ENCODE measurements at regions not wholly inside any gene's neighbourhood (a gene's known extent, or its start where the extent isn't known, plus 50 kb on each side); places are given as distances from the start of the nearest gene placed in this dataset.

GRCh38 chr5:2278825-2279456 is 396.2 kb upstream of the IRX4 start:
- H3K9ac ChIP-seq (ENCODE audit: low read length): no peak overlapping the region
- H3K36me3 ChIP-seq (ENCODE audit: control insufficient read depth, insufficient read depth, low read length): no peaks in the 10 kb centered on the region
- H3K27ac ChIP-seq (ENCODE audit: low read depth, low read length): no peak overlapping the region
- no peaks in the 10 kb centered on the region for H3K4me1 ChIP-seq (ENCODE audit: control insufficient read depth, insufficient read depth, low read length)
- no peak overlapping the region for H3K4me3 ChIP-seq (ENCODE audit: low read length)
- no peaks in the 10 kb centered on the region for H3K27me3 ChIP-seq (ENCODE audit: control insufficient read depth, insufficient read depth, low read length)

- Histone ChIP-seq H3K36me3 (ENCODE audit: control insufficient read depth, insufficient read depth, low read length) (no peaks in the 10 kb centered on the region), H3K27me3 (ENCODE audit: control insufficient read depth, insufficient read depth, low read length) (no peaks in the 10 kb centered on the region), H3K9ac (ENCODE audit: low read length) (no peak overlapping the region), H3K4me3 (ENCODE audit: low read length) (no peak overlapping the region), H3K27ac (ENCODE audit: low read depth, low read length) (no peak overlapping the region), H3K4me1 (ENCODE audit: control insufficient read depth, insufficient read depth, low read length) (no peaks in the 10 kb centered on the region)
Observed at GRCh38 chr5:2277886-2278285, 395.2 kb upstream of the IRX4 start.

GRCh38 chr5:2276101-2276500 is 393.4 kb upstream of the IRX4 start:
- Histone ChIP-seq H3K4me3 (ENCODE audit: low read length) (no peak overlapping the region), H3K4me1 (ENCODE audit: control insufficient read depth, insufficient read depth, low read length) (no peaks in the 10 kb centered on the region), H3K9ac (ENCODE audit: low read length) (no peak overlapping the region), H3K36me3 (ENCODE audit: control insufficient read depth, insufficient read depth, low read length) (no peaks in the 10 kb centered on the region), H3K27ac (ENCODE audit: low read depth, low read length) (no peak overlapping the region), H3K27me3 (ENCODE audit: control insufficient read depth, insufficient read depth, low read length) (no peaks in the 10 kb centered on the region)

GRCh38 chr5:2272755-2273154 is 390.0 kb upstream of the IRX4 start:
- Histone ChIP-seq H3K4me1 (ENCODE audit: control insufficient read depth, insufficient read depth, low read length) (no peaks in the 10 kb centered on the region), H3K27me3 (ENCODE audit: control insufficient read depth, insufficient read depth, low read length) (no peaks in the 10 kb centered on the region), H3K9ac (ENCODE audit: low read length) (no peak overlapping the region), H3K27ac (ENCODE audit: low read depth, low read length) (no peak overlapping the region), H3K4me3 (ENCODE audit: low read length) (no peak overlapping the region), H3K36me3 (ENCODE audit: control insufficient read depth, insufficient read depth, low read length) (no peaks in the 10 kb centered on the region)

- H3K36me3 ChIP-seq (ENCODE audit: control insufficient read depth, insufficient read depth, low read length): no peaks in the 10 kb centered on the region
- no peaks in the 10 kb centered on the region for H3K4me1 ChIP-seq (ENCODE audit: control insufficient read depth, insufficient read depth, low read length)
- no peaks in the 10 kb centered on the region for H3K27me3 ChIP-seq (ENCODE audit: control insufficient read depth, insufficient read depth, low read length)
- no peak overlapping the region for H3K27ac ChIP-seq (ENCODE audit: low read depth, low read length)
- H3K9ac ChIP-seq (ENCODE audit: low read length): no peak overlapping the region
- H3K4me3 ChIP-seq (ENCODE audit: low read length): no peak overlapping the region
Observed at GRCh38 chr5:2272039-2272438, 389.3 kb upstream of the IRX4 start.

GRCh38 chr5:2271316-2271715 is 388.6 kb upstream of the IRX4 start:
- H3K4me3 ChIP-seq (ENCODE audit: low read length): no peak overlapping the region
- no peaks in the 10 kb centered on the region for H3K4me1 ChIP-seq (ENCODE audit: control insufficient read depth, insufficient read depth, low read length)
- no peaks in the 10 kb centered on the region for H3K27me3 ChIP-seq (ENCODE audit: control insufficient read depth, insufficient read depth, low read length)
- no peak overlapping the region for H3K27ac ChIP-seq (ENCODE audit: low read depth, low read length)
- no peaks in the 10 kb centered on the region for H3K36me3 ChIP-seq (ENCODE audit: control insufficient read depth, insufficient read depth, low read length)
- no peak overlapping the region for H3K9ac ChIP-seq (ENCODE audit: low read length)

GRCh38 chr5:2270467-2270866 is 387.7 kb upstream of the IRX4 start:
- Histone ChIP-seq H3K27me3 (ENCODE audit: control insufficient read depth, insufficient read depth, low read length) (no peaks in the 10 kb centered on the region), H3K36me3 (ENCODE audit: control insufficient read depth, insufficient read depth, low read length) (no peaks in the 10 kb centered on the region), H3K4me1 (ENCODE audit: control insufficient read depth, insufficient read depth, low read length) (no peaks in the 10 kb centered on the region), H3K9ac (ENCODE audit: low read length) (no peak overlapping the region), H3K4me3 (ENCODE audit: low read length) (no peak overlapping the region), H3K27ac (ENCODE audit: low read depth, low read length) (no peak overlapping the region)

- H3K4me3 ChIP-seq (ENCODE audit: low read length): no peak overlapping the region
- H3K4me1 ChIP-seq (ENCODE audit: control insufficient read depth, insufficient read depth, low read length): no peaks in the 10 kb centered on the region
- H3K27me3 ChIP-seq (ENCODE audit: control insufficient read depth, insufficient read depth, low read length): no peaks in the 10 kb centered on the region
- no peaks in the 10 kb centered on the region for H3K36me3 ChIP-seq (ENCODE audit: control insufficient read depth, insufficient read depth, low read length)
- no peak overlapping the region for H3K9ac ChIP-seq (ENCODE audit: low read length)
- no peak overlapping the region for H3K27ac ChIP-seq (ENCODE audit: low read depth, low read length)
Observed at GRCh38 chr5:2269656-2270055, 386.9 kb upstream of the IRX4 start.

GRCh38 chr5:2267991-2268390 is 385.3 kb upstream of the IRX4 start:
- H3K27ac ChIP-seq (ENCODE audit: low read depth, low read length): no peak overlapping the region
- no peak overlapping the region for H3K9ac ChIP-seq (ENCODE audit: low read length)
- no peaks in the 10 kb centered on the region for H3K4me1 ChIP-seq (ENCODE audit: control insufficient read depth, insufficient read depth, low read length)
- H3K36me3 ChIP-seq (ENCODE audit: control insufficient read depth, insufficient read depth, low read length): no peaks in the 10 kb centered on the region
- no peaks in the 10 kb centered on the region for H3K27me3 ChIP-seq (ENCODE audit: control insufficient read depth, insufficient read depth, low read length)
- H3K4me3 ChIP-seq (ENCODE audit: low read length): no peak overlapping the region

GRCh38 chr5:2266641-2267240 is 384.0 kb upstream of the IRX4 start:
- H3K27me3 ChIP-seq (ENCODE audit: control insufficient read depth, insufficient read depth, low read length): no peaks in the 10 kb centered on the region
- H3K4me3 ChIP-seq (ENCODE audit: low read length): no peak overlapping the region
- no peak overlapping the region for H3K27ac ChIP-seq (ENCODE audit: low read depth, low read length)
- H3K9ac ChIP-seq (ENCODE audit: low read length): no peak overlapping the region
- no peaks in the 10 kb centered on the region for H3K36me3 ChIP-seq (ENCODE audit: control insufficient read depth, insufficient read depth, low read length)
- no peaks in the 10 kb centered on the region for H3K4me1 ChIP-seq (ENCODE audit: control insufficient read depth, insufficient read depth, low read length)

GRCh38 chr5:2265341-2265740 is 382.6 kb upstream of the IRX4 start:
- H3K36me3 ChIP-seq (ENCODE audit: control insufficient read depth, insufficient read depth, low read length): no peaks in the 10 kb centered on the region
- H3K4me1 ChIP-seq (ENCODE audit: control insufficient read depth, insufficient read depth, low read length): no peaks in the 10 kb centered on the region
- no peak overlapping the region for H3K4me3 ChIP-seq (ENCODE audit: low read length)
- no peaks in the 10 kb centered on the region for H3K27me3 ChIP-seq (ENCODE audit: control insufficient read depth, insufficient read depth, low read length)
- H3K27ac ChIP-seq (ENCODE audit: low read depth, low read length): no peak overlapping the region
- H3K9ac ChIP-seq (ENCODE audit: low read length): no peak overlapping the region

GRCh38 chr5:2263763-2264162 is 381.0 kb upstream of the IRX4 start:
- Histone ChIP-seq H3K27me3 (ENCODE audit: control insufficient read depth, insufficient read depth, low read length) (no peaks in the 10 kb centered on the region), H3K4me1 (ENCODE audit: control insufficient read depth, insufficient read depth, low read length) (no peaks in the 10 kb centered on the region), H3K9ac (ENCODE audit: low read length) (no peak overlapping the region), H3K27ac (ENCODE audit: low read depth, low read length) (no peak overlapping the region), H3K36me3 (ENCODE audit: control insufficient read depth, insufficient read depth, low read length) (no peaks in the 10 kb centered on the region), H3K4me3 (ENCODE audit: low read length) (no peak overlapping the region)

- no peak overlapping the region for H3K9ac ChIP-seq (ENCODE audit: low read length)
- H3K36me3 ChIP-seq (ENCODE audit: control insufficient read depth, insufficient read depth, low read length): no peaks in the 10 kb centered on the region
- no peaks in the 10 kb centered on the region for H3K27me3 ChIP-seq (ENCODE audit: control insufficient read depth, insufficient read depth, low read length)
- H3K4me3 ChIP-seq (ENCODE audit: low read length): no peak overlapping the region
- no peaks in the 10 kb centered on the region for H3K4me1 ChIP-seq (ENCODE audit: control insufficient read depth, insufficient read depth, low read length)
- H3K27ac ChIP-seq (ENCODE audit: low read depth, low read length): no peak overlapping the region
Observed at GRCh38 chr5:2262620-2263019, 379.9 kb upstream of the IRX4 start.
